8988T (cell line): ENCODE measurements at regions not wholly inside any gene's neighbourhood (a gene's known extent, or its start where the extent isn't known, plus 50 kb on each side); places are given as distances from the start of the nearest gene placed in this dataset.

Experiments
- DNase-seq: peaks from one replicate; pipeline ENCODE4 v3.0.0; 2011

DNA sequence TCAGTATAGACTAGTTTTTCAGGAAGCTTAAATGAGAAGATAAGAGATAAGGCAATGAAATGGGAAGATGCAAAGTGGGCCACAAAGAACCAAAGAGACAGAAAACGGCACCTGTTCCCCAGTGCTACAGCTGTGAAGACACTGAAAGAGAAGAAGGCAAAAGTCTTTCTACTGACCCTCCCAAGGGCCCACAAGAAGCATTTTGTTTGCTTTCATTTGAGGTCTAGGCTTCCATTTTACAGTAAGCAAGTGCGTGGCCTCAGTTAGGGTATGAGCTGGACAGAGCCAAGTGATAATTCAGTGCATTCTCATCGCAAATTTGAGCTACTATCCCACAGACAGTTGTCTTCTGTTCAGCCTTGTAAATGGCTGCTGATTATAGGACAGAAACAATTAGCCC, 53.4 kb upstream of the STK17B start:
- no peak for DNase-seq

GRCh38 chr2:196225213-196225612, 53.8 kb upstream of the STK17B start:
- DNase-seq, result no peak

- DNase-seq, result no peak
These were observed 54.8 kb upstream of the STK17B start for GRCh38 chr2:196226058-196226706.

DNA sequence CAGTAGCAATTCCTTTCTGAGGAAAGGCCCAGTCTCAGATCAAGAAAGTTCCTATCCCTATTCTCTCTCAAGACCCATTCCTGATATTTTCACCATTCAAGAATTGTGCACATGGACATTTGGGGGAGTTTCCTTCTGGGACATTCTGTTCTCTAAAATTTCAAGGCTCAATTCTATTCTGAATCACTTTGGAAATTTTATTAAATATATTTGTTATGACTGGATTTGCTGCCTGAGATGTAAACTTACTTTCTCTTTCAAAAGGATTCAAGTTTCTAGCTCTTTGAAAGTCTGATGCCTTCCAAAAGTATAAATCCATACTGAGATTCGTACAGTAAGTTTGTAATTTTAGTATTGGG, 55.3 kb upstream of the STK17B start:
- no peak for DNase-seq

DNA sequence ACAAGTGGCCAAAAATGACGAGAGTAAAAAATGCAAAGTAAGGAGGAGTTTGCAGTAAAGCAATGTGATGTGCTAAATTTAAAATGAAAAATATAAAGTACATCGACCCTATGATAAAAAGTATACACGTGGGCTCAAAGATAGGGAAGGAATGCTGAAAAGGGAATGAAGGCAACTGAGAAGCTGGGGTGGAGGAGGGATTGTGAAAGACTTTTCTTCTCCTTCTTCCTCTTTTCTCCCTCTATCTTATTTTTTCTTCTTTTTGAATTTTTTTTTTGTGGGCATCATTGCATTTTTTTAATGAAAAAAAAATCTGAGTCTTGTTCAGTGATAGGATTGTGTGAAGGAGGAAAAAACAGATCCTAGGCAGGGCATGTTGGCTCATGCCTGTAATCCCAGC, 57.6 kb upstream of the STK17B start:
- DNase-seq, result no peak

GRCh38 chr2:196230061-196230854, 58.9 kb upstream of the STK17B start:
- DNase-seq, result no peak

DNA sequence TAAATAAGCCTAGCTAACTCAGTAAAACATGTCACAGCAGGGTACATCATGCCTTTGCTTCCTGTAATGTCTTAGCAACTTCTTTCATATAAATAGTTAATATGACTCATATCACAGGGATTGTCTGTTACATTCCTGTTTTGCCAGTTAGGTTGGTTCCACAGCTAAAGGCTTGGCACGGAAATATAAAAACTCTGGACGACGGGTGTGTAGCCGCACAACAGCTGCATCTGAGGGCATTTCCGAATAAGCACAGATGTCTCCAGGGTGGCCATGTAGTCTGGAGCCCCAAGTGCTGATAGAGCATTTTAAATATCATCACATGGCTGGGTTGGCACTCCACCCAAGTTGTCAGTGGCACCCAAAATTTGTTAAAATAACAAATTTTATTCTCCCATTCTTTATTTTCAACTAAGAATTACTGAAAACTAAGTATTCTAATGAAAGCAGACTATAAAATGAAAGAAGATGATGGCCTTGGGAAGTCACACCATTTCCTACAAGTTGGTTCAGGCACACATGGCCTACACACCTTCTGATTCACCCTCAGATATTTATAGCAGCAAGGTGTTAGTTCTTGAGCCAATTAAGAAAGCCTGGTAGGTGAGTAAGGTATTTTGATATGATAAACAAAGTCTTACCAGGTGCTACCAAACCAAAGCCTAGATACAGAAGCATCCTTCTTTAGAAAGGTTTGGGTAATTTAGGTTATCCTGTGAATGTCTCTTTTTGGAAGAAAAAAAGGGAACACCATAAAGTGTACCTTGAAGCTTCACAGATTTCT, 61.8 kb upstream of the STK17B start:
- no peak for DNase-seq

- no peak for DNase-seq
These were observed 62.6 kb upstream of the STK17B start for GRCh38 chr2:196233805-196234475.

GRCh38 chr2:196234672-196235071, 63.3 kb upstream of the STK17B start:
- no peak for DNase-seq

GRCh38 chr2:196238836-196239380, 67.5 kb upstream of the STK17B start:
- no peak for DNase-seq

DNA sequence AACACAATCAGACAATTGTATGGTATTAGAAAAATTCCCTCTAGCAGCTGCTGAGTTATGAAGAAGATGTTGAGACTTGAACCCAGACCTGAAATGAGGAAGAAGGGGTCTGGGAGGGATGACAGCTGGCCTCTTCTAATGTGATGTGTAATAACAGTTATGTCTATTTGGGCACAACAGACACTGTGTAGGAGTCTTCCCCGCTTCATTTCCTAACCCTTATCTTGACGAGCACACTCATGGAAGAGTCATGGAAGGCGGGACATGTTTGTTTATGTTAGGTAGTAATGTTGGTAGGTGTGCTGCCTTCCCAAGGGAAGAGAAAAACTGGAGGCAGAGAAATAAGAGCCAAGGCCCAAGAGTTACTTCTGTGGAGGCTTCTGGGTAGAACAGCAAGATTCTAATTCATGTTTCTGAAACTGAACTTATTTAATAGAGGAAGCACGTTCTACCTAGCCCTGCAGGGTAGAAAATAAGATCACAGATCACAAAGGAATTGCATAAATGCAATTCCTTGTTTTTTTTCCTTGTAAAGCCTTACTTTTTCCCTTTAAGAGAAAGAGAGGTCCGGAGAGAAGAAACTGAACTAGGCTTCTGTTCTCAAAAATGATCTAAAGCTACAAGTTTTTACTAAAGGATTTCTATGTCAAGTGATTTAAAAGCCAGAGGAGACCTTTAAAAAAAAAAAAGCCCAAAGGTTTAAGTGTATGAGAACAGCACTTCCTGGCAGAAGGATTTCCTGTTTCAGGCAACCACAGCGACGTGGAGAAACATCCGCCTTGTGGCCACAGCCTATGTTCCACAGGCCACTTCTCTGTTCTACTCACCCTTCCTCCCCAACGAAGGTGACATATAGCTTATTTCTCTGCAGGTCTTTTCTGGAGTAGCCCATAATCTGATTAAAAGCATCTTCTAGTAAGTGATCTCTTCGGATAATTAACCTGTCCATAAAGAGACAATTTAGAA, 68.5 kb upstream of the STK17B start:
- DNase-seq, result no peak

GRCh38 chr2:196241175-196241574, 69.8 kb upstream of the STK17B start:
- no peak for DNase-seq

DNA sequence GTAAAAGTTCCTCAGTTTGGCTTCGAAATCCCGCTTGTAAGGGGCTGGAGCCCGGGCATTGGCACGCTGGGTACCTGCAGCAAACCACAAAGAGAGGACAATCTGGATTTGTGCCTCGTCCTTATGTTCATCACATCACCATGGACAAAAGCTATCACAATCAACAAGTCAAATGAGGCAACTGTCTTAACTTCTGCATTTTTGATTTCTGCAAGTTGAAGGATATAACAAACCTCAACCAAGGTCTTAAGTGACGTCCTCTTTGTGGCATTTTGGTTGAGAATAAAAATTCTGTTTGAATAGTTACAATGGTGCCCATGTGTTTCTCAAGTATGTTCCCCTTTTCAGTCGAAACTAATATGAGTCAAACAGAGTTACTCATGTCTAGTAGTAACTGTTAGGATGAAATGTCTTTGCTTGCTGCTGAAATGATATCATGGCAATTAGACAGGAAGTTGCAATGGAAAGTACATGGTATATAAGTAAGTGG, 70.8 kb upstream of the STK17B start:
- DNase-seq, result no peak

- DNase-seq, result no peak
These were observed 73.1 kb upstream of the STK17B start for GRCh38 chr2:196244516-196244915.

DNA sequence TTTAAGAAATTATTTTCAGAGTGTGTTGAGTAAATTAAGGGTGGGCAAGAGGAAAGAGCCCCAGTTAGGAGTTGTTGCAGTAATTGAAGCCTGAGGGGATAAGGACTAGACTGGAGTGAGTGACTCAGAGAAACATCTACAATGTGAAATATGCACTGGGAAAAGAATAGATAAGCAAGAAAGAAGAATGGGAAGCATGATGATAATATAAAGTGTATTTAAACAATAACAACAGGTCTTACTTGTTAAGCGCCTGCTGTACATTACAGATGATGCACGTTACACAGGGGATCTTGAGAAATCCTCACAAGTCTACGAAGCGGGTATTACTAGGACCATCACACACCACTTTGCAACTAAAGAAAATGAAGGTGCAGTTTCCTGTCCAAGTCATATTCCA, 73.6 kb upstream of the STK17B start:
- DNase-seq, result no peak

GRCh38 chr2:196245378-196246140, 74.2 kb upstream of the STK17B start:
- DNase-seq, result no peak

DNA sequence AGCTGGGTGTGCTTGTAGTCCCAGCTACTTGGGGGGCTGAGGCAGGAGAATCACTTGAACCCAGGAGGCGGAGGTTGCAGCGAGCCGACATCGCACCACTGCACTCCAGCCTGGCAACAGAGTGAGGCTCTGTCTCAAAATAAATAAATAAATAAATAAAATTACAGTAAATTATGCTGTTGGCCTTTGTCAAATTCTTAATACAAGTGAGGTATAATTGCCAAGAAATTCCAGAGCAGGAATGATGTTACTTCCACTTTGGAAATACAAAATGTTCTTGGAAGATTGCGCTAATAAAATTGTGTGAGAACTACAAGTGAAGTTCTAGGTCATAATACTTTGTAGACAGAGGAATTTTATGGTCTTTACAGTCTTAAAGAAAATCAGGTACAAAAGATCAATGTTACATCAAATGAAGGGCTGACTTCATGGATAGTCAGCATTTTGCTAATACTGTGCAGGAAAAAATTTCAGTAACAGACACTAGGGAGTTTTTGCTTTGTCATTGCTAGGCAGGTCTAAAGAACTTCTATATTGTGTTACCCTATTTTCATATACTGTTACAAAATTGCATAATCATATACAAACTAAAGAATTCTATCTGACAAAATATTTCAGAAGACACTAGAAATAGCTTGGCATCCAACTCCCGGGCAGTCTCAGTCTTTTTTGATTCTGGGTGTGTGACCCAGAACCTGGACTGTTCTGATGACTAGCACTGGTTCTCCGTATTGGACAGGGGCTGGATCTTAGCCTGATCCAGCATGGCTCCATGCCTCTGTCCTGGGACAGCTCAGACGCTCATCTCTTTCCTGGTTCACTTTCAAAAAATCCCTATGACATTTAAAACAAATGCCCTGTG, 76.0 kb upstream of the STK17B start:
- no peak for DNase-seq

- no peak for DNase-seq
These were observed 76.5 kb upstream of the STK17B start for GRCh38 chr2:196247976-196248280.

DNA sequence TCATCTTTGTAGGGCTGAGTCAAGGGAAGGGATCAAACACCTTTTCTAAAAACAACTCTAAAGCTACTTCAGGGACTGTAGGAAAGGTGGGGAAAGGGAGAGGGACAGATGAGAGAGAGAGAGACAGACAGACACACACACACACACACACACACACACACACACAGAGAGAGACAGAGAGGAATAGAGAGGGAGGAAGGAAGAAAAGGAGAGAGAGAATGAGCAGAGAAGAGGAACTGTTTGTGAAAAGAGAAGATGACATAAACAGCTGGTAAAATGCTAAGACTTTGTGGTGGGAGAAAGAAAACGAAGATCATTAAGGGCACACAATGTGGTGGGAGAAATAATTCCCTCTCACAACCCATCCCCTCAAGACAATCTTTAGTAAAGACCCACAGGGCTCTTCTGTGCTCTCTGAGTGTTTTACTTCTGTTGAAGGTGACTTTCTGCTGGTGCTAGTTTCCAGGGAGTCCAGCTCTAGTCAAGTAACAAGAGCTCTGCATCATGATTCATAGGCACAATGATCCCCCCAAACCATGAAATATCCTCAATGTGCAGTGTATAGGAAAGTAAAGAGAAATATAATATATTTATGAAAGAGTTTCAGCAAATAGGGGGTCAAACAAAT, 77.2 kb upstream of the STK17B start:
- no peak for DNase-seq

DNA sequence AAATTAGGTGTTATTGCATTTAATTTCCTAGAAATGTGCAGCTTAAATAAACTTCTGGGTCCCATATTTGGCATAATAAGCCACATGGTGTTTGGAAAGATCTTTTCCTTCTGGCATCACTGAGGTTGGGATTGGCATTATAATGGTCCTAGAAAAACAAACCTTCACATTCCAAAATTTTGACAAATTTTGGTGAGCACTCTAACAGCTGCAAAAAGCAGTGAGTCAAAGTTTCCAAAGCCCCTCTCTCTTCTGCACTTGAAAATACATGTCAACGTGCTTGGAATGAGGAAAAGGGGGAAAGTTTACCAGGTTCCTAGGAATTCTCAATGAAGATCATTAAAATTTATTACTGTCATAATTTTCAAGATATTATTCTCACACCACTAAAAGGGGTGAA, 77.8 kb upstream of the STK17B start:
- DNase-seq, result no peak
